NCI-H748 (cell line): ENCODE measurements at regions not wholly inside any gene's neighbourhood (a gene's known extent, or its start where the extent isn't known, plus 50 kb on each side); places are given as distances from the start of the nearest gene placed in this dataset.
"Not testable (repeated sequence)": the region's sequence is repeated elsewhere in the genome, so short reads cannot be mapped to it uniquely, and the experiment has no call there.

Experiments used
- DNase-seq: peaks from one replicate; lab custom pipeline; 2025; ENCODE audit not compliant: unreplicated experiment; lab: John Stamatoyannopoulos, UW

DNA sequence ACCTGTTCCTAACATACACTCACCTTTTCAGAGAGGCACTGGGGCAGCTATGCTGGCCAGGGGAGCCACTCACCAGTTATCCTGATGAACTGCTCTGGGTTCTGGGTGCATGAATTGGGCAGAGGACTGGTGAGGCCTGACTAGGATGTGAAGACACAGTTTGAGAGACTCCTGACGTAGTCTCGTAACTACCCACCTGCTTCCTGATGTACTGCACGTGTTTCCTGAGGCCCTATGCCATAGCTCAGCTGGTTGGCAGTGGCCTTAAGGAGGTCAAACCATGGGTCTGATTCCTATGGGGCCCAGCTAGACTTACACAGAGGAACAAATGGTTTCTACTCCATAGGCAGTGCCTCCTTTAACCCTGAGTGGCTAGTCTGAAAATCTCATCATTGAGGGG lies 351.7 kb upstream of the FRG2C start:
- not testable (repeated sequence) for DNase-seq

DNA sequence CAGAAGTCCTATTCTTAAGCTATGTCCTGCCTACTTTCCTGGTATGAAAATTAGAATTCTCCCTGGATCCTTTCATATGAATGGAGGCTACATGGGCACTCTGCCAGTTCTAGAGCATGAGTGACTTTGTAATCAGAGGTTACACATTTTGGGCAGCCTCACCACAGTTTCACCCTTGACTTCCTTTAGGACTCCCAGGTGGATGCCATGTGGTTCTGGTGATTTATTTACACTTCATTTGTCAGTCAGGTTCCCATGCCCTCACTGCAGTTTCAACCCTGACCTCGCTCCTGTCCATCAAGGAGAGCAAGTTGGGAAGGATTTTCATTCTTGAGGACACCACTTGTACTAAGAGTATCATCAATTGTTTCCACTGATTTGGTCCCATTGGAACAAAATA lies 344.4 kb upstream of the FRG2C start:
- DNase-seq = not testable (repeated sequence)

DNA sequence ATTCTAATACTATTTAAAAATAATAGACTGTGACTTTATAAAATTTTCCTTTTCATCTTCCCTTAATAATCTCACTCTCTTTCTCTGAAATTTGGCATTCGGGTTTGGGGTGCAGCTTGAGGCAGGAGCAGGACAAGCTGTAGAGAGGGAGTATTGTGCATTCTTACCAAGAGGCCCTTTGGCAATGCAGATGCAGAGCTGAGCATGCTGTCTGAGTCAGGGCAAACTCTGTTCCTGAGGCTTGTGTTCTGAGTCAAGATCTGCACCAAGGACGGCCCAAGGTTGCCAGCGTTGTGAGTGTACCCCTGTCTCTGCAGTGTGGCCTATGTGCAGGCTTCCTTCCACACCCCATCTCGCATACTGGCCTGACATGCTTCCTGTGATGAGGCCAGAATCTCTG lies 343.8 kb upstream of the FRG2C start:
- DNase-seq = no peak

DNA sequence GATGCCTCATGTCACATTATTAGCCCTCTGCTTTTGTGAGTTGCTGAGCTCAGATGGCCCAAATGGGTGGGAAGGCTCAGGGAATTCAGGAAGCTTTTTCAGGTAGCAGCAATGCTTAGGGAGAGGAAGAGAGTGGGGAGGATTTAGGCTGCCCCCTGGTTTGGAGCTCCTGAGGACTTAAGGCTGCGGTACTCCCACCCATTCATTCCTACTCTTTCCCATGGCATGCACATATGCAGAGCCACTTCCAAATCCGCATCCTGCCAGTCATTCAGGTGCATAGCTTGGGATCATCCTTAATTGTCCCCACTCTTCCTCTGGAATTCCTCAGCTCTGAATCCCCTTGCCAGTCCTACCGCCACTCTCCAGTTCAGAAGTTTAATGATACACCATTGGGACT lies 343.1 kb upstream of the FRG2C start:
- DNase-seq = no peak

DNA sequence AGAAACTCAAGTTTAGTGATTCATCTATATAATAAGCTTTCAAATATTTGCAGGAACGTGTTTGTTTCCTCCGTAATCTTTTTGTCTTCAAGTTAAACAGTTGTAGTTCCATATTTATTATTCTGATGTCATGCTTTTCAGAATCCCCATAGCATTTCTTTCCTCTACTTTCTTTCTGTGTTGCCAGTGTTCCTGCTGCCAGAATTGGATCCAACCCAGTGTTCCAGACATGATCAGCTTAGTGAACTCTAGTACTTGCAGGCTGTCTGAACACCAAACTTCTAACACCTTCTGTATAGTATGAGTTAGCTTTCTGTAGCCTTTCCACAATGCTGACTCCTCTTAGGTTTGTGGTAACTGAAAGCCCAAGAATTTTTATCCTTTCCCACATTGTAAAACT lies 340.2 kb upstream of the FRG2C start:
- not testable (repeated sequence) for DNase-seq

DNA sequence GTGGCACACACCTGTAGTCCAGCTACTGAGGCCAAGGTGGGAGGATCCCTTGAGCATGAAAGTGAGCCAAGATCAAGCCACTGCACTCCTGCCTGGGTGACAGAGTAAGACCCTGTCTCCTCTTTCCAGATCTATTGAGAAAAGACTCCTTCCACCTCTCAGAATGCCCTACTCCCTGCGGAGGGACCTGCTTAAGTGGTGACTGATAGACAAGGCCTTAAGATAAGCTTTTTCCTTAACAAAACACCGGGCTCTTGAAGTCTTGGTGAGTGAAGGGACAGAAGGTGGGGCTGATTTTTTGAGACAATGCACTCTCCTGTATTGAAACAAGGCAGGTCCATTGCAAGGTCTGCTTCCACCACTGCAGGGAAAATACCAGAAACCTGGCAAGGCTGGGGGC lies 338.4 kb upstream of the FRG2C start:
- no peak for DNase-seq

DNA sequence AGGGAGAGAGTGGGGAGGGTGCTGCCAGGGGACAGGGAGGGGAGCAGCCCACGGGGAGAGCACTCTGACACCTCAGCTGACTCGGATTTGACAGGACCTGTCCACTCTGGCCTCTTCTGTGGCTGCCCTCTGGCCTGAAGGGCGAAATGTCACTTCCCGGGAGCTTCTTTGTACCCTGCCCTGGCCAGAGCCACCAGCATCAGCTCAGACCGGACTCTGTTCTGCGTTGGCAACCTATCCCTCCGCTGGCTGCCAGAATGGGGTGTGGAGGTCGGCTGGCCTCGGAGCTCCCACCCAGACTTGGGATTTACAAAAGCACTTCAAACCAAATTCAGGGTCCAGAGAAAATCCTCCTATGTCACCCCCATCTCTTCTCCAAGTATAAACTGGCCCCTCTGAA lies 336.7 kb upstream of the FRG2C start:
- DNase-seq = no peak

DNA sequence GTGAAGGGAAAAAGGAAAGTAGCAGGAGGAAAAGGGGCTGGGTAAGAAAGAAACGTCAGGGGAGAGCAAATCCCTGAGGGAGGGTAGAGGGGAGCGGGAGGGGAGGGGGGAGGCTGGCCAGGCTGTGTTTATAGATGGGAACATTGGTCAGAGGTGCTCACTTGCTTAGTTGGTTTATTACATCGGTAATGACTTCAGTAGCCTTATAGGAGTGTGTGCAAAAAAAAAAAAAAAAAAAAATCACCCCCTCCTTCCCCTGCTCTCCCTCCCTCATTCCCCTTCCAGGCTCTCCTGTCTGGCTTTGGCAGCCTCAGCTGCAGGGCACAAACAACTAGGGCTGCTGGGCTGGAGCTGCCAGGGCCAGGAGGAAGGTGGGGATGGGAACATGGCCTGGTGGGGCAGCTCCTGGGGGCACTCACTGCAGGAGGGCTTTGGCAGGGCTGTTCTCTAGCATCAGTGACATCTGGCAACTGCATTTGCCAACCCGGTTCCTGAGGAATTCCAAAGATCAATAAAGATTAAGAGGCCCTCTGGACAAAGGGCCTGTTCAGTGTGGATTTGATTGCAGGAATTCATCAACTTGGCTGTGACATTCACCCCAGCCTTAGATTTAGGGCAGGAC lies 334.5 kb upstream of the FRG2C start:
- no peak for DNase-seq

DNA sequence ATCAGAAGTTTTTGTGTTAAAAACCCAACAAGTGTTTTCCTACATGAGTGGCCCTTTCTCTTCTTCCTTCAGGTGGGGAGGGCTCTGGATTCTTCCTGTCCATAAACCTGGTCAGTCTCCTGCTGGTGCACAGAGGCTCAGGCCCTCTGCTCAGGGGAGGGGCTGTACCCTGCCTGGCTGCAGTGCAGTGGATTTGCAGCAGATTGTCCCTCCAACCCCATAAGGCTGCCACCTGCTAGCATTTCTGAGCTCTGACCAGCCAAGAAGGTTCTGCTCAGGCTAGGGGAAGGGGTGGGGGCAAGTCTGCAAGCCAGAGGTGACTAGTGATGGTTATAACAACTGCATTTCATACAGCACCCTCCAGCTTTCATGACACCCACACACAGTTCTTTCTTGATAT lies 333.7 kb upstream of the FRG2C start:
- DNase-seq = not testable (repeated sequence)

DNA sequence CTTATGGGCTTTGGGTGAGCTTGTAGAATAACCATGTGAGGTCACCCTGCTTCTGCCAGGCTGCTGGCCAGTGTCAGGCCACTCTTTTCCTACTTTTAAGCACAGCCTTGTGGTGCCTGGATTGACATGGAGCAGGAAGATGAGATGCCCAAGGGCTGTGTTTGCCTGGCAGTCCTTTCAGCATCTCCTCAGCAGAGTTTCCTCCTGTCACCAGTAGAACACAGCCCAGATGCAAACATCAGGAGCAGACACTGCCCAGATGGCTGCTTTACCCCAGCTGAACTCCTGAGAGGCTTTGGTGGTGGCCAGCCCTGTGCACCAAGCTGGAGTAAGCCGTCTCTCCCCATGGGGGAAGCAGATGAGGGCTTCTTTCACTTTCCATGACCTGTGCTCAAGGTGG lies 332.0 kb upstream of the FRG2C start:
- DNase-seq = not testable (repeated sequence)

DNA sequence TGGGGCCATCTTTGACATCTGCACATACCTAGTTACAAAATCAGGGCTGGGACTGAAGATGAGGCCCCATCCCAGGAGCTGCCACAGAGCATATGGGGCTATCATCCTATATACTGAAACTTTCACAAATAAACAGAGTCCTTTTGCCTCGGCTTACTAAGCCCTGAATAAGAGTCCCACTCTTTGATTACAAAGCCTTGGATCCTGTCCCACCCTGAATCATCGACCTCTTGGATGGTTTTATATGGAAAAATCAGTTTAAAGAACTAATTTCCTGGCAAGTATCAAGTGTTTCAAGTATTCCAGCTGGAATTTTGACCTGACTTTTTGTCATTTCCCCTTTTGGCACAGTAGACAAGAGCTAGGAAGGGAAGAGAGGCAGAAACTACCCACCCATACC lies 331.3 kb upstream of the FRG2C start:
- no peak for DNase-seq

DNA sequence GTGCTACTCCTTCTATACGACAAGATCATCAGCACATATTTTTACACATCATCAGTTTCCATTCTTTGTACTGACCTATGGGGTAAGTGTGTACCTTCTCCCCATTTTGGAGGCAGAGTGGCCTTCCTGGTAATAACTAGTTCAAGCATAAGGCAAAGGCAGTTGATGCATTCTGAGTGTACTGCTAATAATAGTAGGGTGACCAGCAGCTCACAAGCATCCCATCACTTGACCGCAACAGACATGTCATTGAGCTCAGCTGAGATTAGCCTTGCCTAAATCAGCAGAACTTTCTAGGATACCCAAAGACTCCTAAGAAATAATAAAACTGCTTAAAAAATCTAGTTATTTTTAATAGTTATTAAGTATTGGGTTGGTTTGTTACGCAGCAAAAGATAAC lies 329.8 kb upstream of the FRG2C start:
- DNase-seq = no peak

DNA sequence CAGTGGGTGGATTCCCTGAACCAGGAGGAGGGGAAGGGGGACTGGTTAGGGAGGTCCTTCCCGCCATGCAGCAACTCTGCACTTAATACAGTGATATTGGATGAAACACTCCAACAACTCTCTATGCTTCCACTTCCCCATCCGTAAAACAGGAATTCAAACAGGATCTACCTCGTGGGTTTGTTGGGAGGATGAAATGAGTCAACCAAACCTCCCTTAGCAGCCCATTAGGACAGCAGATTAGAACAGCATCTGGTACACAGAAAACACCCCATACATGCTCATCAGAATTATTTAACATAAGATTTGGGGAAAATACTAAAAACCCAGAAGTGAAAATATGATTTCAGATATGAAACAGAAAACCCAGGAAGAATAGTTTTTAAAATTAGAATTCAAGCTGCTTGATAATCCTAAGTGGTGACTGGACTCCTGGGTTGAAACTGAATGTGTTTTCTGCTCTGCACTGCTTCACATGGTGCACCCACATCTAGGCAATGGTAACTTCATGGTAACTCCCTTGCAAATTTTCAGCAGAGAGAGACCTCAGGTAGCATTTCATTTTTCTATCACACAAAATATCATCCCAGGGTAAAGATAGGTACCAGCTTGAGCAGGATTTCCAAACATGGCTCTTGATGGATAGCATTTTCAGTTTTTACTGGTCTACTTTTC lies 326.8 kb upstream of the FRG2C start:
- DNase-seq = no peak

DNA sequence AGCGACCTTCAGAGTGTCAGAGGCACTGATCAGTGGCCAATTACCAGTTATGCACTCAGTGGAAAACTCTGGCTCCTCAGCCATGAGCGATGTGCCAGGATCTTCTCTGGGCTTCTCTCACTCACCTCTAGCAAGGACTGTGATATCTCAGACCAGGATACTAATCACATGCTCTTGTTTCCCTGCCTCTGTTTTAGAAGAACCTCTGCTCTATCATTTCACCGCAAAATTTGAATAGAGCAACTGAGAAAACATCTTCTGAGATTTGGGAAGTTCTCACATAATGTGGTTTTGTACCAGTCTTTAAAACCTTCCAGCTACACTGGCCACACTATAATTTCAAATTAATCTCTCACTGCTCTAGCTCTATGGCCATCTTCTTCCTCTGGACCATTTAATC lies 325.8 kb upstream of the FRG2C start:
- DNase-seq = no peak

DNA sequence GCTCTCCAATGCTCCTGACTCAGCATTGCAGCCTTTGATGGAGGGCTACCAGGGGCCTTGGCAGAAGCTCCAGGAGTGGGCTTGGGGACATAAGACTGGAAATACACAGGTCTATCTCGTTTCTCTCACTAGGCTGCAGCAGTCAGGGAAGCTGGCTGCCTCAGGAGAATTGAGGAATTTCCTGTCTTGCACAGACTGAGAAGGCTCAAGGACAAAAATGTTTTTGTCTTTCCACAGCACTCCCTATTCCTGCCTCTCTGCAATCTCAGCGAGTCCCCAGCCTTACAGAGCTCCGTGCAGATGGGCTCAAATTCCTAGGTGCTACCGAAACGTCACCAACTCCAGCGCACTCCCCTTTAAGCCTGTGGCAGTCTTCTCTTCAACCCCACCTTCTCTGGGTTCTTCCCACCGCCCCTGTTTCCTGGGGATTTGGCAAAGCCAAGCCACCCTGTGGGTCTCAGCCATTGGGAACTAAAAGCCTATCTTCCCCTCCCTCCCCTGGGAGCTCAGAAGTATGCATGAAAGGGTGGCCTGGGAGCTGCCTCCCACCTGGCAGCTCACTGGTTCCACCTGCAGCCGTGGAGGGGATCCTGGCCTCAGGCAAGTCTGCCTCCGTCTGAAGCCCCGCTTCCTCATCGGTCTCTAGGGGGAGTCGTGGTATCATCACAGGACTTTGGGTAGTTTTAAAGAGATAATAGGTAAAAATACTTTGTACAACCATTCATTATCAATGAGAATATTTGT lies 322.6 kb upstream of the FRG2C start:
- DNase-seq = peak; percentile 5

DNA sequence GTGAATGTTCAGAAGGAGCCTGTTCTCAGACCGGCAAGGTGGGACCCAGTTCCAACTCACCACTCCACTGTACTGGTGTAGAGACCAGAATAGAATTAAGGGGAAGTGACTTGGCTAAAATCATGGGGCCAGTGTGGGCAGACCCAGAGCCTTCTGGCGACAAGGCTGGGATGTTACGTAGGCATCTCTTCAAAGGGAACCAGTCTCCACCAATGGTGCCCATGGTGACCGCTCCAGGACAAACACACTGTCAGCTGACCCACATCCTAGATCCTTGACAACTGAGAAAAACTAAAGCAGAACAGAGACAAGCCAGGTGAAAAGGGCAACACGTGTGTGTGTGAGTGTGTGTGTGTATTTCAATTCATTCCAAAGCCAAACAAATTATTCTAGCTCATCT lies 321.7 kb upstream of the FRG2C start:
- DNase-seq = no peak

DNA sequence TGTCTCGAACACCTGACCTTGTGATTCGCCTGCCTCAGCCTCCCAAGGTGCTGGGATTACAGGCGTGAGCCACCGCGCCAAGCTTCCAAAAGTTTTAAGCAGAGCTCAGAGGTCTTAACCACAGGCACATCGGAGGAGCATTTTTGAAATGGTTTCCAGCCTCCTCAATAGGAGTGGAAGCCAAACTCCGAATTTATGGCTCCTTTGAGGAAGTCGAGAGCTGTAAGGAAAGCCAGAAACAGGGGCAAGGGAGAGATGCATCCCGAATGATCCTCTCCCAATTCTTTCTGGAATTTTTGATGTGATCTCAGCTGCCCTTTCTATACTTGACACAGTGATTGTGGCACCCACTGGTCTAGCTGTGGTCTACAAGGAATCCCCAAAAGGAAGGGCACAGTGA lies 313.6 kb upstream of the FRG2C start:
- DNase-seq = not testable (repeated sequence)

DNA sequence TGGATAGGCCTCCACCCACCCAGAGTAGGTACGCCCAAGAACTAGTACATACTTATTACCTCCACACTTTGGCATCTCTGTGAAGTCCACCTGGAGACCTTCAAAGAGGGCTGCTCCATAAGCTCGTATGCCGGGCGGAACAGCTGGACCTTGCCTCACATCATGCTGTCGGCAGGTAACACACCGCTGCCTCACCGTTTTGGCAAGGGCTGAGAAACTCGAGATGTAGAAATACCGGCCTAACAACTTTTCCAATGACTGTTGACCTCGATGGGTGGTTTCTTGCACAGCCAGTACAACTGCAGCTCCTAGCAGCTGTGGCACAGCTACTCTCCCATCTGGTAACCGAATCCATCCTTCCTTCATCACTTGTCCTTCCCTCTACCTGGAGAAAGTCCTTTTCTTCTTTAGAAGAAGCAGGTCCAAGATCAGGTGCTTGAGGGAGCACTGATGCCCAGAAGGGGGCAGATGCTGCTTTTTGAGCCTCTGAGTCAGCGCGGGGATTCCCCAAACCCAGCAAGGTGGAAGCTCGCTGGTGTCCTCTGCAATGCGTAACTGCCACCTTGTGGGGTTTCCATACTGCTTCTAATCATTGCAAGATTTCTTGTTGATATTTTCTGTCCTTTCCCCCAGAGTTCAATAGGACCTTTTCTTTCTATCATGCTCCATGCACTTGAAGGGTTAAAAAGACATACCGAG lies 301.9 kb upstream of the FRG2C start:
- DNase-seq = peak; percentile 79

DNA sequence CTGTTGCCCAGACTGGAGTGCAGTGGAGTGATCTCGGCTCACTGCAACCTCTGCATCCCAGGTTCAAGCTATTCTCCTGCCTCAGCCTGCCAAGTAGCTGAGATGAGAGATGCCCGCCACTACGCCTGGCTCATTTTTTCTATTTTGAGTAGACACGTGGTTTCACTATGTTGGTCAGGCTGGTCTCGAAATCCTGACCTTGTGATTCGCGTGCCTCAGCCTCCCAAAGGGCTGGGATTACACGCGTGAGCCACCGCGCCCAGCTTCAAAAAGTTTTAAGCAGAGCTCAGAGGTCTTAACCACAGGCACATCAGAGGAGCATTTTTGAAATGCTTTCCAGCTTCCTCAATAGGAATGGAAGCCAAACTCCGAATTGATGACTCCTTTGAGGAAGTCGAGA lies 291.2 kb upstream of the FRG2C start:
- DNase-seq = not testable (repeated sequence)

DNA sequence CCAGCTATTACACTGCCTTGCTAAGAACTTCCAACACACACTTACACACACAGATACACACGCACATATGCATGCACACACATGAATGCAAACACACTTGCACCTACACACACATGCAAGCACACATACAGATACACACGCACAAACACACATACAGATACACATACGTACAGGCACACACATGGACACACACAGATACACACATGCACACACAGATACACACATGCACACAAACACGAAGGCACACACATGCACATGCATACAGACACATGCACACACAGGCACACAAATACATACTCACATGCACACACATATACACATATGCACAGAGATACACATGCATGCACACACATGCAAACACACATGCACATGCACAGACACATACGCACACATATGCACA lies 284.3 kb upstream of the FRG2C start:
- not testable (repeated sequence) for DNase-seq

DNA sequence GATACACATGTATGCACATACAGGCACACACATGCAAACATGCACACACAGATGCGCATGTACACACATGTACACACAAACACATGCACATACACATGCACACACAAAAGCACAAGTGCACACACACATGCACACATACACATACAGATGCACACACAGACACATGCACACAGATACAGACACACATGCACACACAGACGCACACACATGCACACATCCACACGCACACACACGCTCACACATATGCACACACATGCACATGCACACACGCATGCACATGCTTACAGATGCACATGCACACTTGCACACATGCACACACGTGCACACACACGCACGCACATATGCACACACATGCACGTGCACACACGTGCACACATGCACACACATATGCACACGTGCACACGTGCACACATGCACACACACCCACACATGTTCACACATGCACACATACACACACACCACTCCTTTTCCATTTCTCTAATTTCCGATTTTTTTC lies 283.8 kb upstream of the FRG2C start:
- no peak for DNase-seq

DNA sequence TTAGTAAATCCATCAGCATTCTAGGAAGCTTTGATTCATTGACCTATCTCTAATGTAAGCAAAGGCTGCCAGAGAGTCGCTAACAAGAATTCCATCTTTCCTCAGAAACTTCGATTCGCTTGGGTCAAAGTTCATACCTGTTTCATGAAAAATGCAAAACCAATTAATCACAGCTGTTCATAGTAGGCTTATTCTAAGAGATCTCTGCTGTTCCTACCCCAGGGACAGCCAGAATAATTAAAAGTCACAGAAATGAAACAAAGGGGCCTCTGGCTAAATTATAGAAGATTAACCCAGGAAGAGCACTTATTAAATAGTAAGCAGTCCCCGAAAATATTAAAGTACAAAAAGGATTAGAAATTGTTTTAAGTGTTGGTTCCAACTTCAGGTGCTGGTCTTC lies 280.1 kb upstream of the FRG2C start:
- not testable (repeated sequence) for DNase-seq
